Colonic mucosa (tissue), 4 donors: ENCODE measurements at regions not wholly inside any gene's neighbourhood (a gene's known extent, or its start where the extent isn't known, plus 50 kb on each side); places are given as distances from the start of the nearest gene placed in this dataset.

Experiments used
- DNase-seq: peaks from one replicate; pipeline ENCODE4 v3.0.0-alpha.2; 2020
- H3K27ac ChIP-seq: fragments of 200-600 bp; one replicate; pipeline ENCODE4 v1.8.0; 2021
- H3K27me3 ChIP-seq: fragments of 200-600 bp; one replicate; pipeline ENCODE4 v1.8.0; 2021
- H3K36me3 ChIP-seq: fragments of 200-600 bp; one replicate; pipeline ENCODE4 v1.8.0; 2021
- H3K4me1 ChIP-seq: fragments of 200-600 bp; one replicate; pipeline ENCODE4 v1.8.0; 2021; ENCODE audit warnings: mild to moderate bottlenecking
- H3K4me3 ChIP-seq: fragments of 200-600 bp; one replicate; pipeline ENCODE4 v1.8.0; 2021
- H3K9ac ChIP-seq, 2 donors: one replicate each; pipeline ENCODE4 v1.7.0; 2013; ENCODE audit warnings: control low read depth in 2 of 2, low read depth in 2 of 2, low read length in 2 of 2
- H3K9me3 ChIP-seq: fragments of 200-600 bp; one replicate; pipeline ENCODE4 v1.8.0; 2021
- CTCF ChIP-seq: fragments of 200-600 bp; IDR thresholded peaks from one replicate; pipeline ENCODE4 v1.8.0; 2022; ENCODE audit warnings: antibody characterized with exemption, mild to moderate bottlenecking
- intact Hi-C: fragments of 100-400 bp; cut with DNase I; formaldehyde crosslinking; loops from one replicate; pipeline ENCODE4 v1.14.1; 2022
- donor health status: healthy.
- donor health status: DM: no; HTN: no; CAD: no.
- donor health status: DM: no; HTN: no; CAD: no.

- DNase-seq: no peak
- no peak overlapping the region for H3K4me3 ChIP-seq
- no peaks in the 10 kb centered on the region for H3K27me3 ChIP-seq
- no peak for TF ChIP-seq CTCF
- H3K36me3 ChIP-seq: no peaks in the 10 kb centered on the region
- no peak overlapping the region for H3K27ac ChIP-seq
- H3K4me1 ChIP-seq: no peaks in the 10 kb centered on the region
- no peaks in the 10 kb centered on the region for H3K9me3 ChIP-seq
- H3K9ac ChIP-seq: no peak overlapping the region
- intact Hi-C loops: no loop called here
Measured at GRCh38 chr15:62447742-62448141, 282.7 kb upstream of the C2CD4B start.

- Histone ChIP-seq H3K9me3 (no peaks in the 10 kb centered on the region), H3K4me1 (no peaks in the 10 kb centered on the region), H3K27me3 (no peaks in the 10 kb centered on the region), H3K4me3 (no peak overlapping the region), H3K9ac (no peak overlapping the region), H3K36me3 (no peaks in the 10 kb centered on the region), H3K27ac (no peak overlapping the region)
- TF ChIP-seq CTCF: no peak
- intact Hi-C loops: no loop called here
- no peak for DNase-seq
Measured at GRCh38 chr15:62449638-62450037, 284.6 kb upstream of the C2CD4B start.

GRCh38 chr15:62450061-62450460 lies 285.0 kb upstream of the C2CD4B start:
- no peaks in the 10 kb centered on the region for H3K27me3 ChIP-seq
- no peak for TF ChIP-seq CTCF
- H3K4me1 ChIP-seq: no peaks in the 10 kb centered on the region
- DNase-seq: no peak
- no peak overlapping the region for H3K9ac ChIP-seq
- no peaks in the 10 kb centered on the region for H3K36me3 ChIP-seq
- H3K27ac ChIP-seq: no peak overlapping the region
- intact Hi-C loops: no loop called here
- no peak overlapping the region for H3K4me3 ChIP-seq
- no peaks in the 10 kb centered on the region for H3K9me3 ChIP-seq

- no peaks in the 10 kb centered on the region for H3K4me1 ChIP-seq
- no peak overlapping the region for H3K9ac ChIP-seq
- intact Hi-C loops: no loop called here
- no peak overlapping the region for H3K4me3 ChIP-seq
- DNase-seq: no peak
- TF ChIP-seq CTCF: no peak
- no peaks in the 10 kb centered on the region for H3K27me3 ChIP-seq
- no peaks in the 10 kb centered on the region for H3K36me3 ChIP-seq
- H3K27ac ChIP-seq: no peak overlapping the region
- no peaks in the 10 kb centered on the region for H3K9me3 ChIP-seq
Measured at GRCh38 chr15:62452026-62452425, 286.9 kb upstream of the C2CD4B start.

GRCh38 chr15:62452667-62453066 lies 287.6 kb upstream of the C2CD4B start:
- H3K4me3 ChIP-seq: no peak overlapping the region
- TF ChIP-seq CTCF: no peak
- intact Hi-C loops: no loop called here
- no peaks in the 10 kb centered on the region for H3K9me3 ChIP-seq
- no peak for DNase-seq
- H3K4me1 ChIP-seq: no peaks in the 10 kb centered on the region
- H3K9ac ChIP-seq: no peak overlapping the region
- no peak overlapping the region for H3K27ac ChIP-seq
- H3K27me3 ChIP-seq: no peaks in the 10 kb centered on the region
- H3K36me3 ChIP-seq: no peaks in the 10 kb centered on the region

GRCh38 chr15:62453375-62453774 lies 288.3 kb upstream of the C2CD4B start:
- H3K4me1 ChIP-seq: no peaks in the 10 kb centered on the region

More at GRCh38 chr15:62453375-62453774, 288.3 kb upstream of the C2CD4B start:
- Histone ChIP-seq H3K9ac (peak overlapping the region in 1 of 2 donors; percentile 3), H3K27ac (peak overlapping the region; percentile 27), H3K4me3 (no peak overlapping the region), H3K27me3 (no peaks in the 10 kb centered on the region), H3K36me3 (no peaks in the 10 kb centered on the region), H3K9me3 (no peaks in the 10 kb centered on the region)
- TF ChIP-seq CTCF: no peak
- intact Hi-C loops: no loop called here
- DNase-seq: no peak
